ENCODE measurements at regions not wholly inside any gene's neighbourhood (a gene's known extent, or its start where the extent isn't known, plus 50 kb on each side); places are given as distances from the start of the nearest gene placed in this dataset.

- Histone ChIP-seq H3K79me2 (ENCODE audit: insufficient read depth, low read length) (no peaks in the 10 kb centered on the region), H3K27ac (ENCODE audit: low read depth, low read length) (no peak overlapping the region)
- TF ChIP-seq EZH2phosphoT487 (conservative IDR thresholded peaks at IDR 0.05; ENCODE audit: low read length) = no peak
Observed at GRCh38 chr17:63369233-63369632, 76.9 kb downstream of the CYB561 start.

GRCh38 chr17:63370696-63371095 is 75.4 kb downstream of the CYB561 start:
- Histone ChIP-seq H4K20me1 (ENCODE audit: low read depth, low read length) (no peaks in the 10 kb centered on the region), H3K9me3 (ENCODE audit: insufficient read depth, low read length) (no peaks in the 10 kb centered on the region), H3K36me3 (ENCODE audit: low read length) (no peaks in the 10 kb centered on the region), H3K9ac (ENCODE audit: low read length) (no peak overlapping the region), H3K4me3 (ENCODE audit: insufficient read depth, low read length, poor library complexity, severe bottlenecking) (no peak overlapping the region), H3K4me2 (ENCODE audit: low read depth, low read length, poor library complexity, severe bottlenecking) (no peak overlapping the region), H3F3A (ENCODE audit: insufficient read depth) (no peaks in the 10 kb centered on the region), H3K79me2 (ENCODE audit: insufficient read depth, low read length) (no peaks in the 10 kb centered on the region), H3K27me3 (ENCODE audit: low read length) (no peaks in the 10 kb centered on the region), H3K9me2 (replicated peaks; ENCODE audit: insufficient read depth, low read length) (no peaks in the 10 kb centered on the region), H3K27ac (ENCODE audit: low read depth, low read length) (no peak overlapping the region), H2AFZ (ENCODE audit: low read depth, low read length, severe bottlenecking) (no peak overlapping the region)
- no peak for TF ChIP-seq EZH2phosphoT487 (conservative IDR thresholded peaks at IDR 0.05; ENCODE audit: low read length)

More at GRCh38 chr17:63369233-63369632, 76.9 kb downstream of the CYB561 start:
- Histone ChIP-seq H3F3A (ENCODE audit: insufficient read depth) (no peaks in the 10 kb centered on the region), H3K27me3 (ENCODE audit: low read length) (no peaks in the 10 kb centered on the region), H3K4me3 (ENCODE audit: insufficient read depth, low read length, poor library complexity, severe bottlenecking) (no peak overlapping the region), H3K36me3 (ENCODE audit: low read length) (no peaks in the 10 kb centered on the region), H3K9me2 (replicated peaks; ENCODE audit: insufficient read depth, low read length) (no peaks in the 10 kb centered on the region), H2AFZ (ENCODE audit: low read depth, low read length, severe bottlenecking) (no peak overlapping the region), H3K4me2 (ENCODE audit: low read depth, low read length, poor library complexity, severe bottlenecking) (no peak overlapping the region), H3K9me3 (ENCODE audit: insufficient read depth, low read length) (no peaks in the 10 kb centered on the region), H4K20me1 (ENCODE audit: low read depth, low read length) (no peaks in the 10 kb centered on the region), H3K9ac (ENCODE audit: low read length) (no peak overlapping the region)

GRCh38 chr17:63376949-63377348 is 69.2 kb downstream of the CYB561 start:
- no peak overlapping the region for H3K4me2 ChIP-seq (ENCODE audit: low read depth, low read length, poor library complexity, severe bottlenecking)
- H3K27me3 ChIP-seq (ENCODE audit: low read length) = no peaks in the 10 kb centered on the region
- no peaks in the 10 kb centered on the region for H3K9me2 ChIP-seq (replicated peaks; ENCODE audit: insufficient read depth, low read length)
- TF ChIP-seq EZH2phosphoT487 (conservative IDR thresholded peaks at IDR 0.05; ENCODE audit: low read length) = no peak
- no peak for TF ChIP-seq CTCF (IDR thresholded peaks at IDR 0.05; ENCODE audit: insufficient read depth, low read length, poor library complexity, severe bottlenecking)
- no peak overlapping the region for H2AFZ ChIP-seq (ENCODE audit: low read depth, low read length, severe bottlenecking)
- no peaks in the 10 kb centered on the region for H4K20me1 ChIP-seq (ENCODE audit: low read depth, low read length)
- H3K27ac ChIP-seq (ENCODE audit: low read depth, low read length) = no peak overlapping the region
- no peaks in the 10 kb centered on the region for H3F3A ChIP-seq (ENCODE audit: insufficient read depth)
- H3K79me2 ChIP-seq (ENCODE audit: insufficient read depth, low read length) = no peaks in the 10 kb centered on the region
- H3K9me3 ChIP-seq (ENCODE audit: insufficient read depth, low read length) = no peaks in the 10 kb centered on the region
- no peak overlapping the region for H3K9ac ChIP-seq (ENCODE audit: low read length)
- H3K36me3 ChIP-seq (ENCODE audit: low read length) = no peaks in the 10 kb centered on the region
- no peak overlapping the region for H3K4me3 ChIP-seq (ENCODE audit: insufficient read depth, low read length, poor library complexity, severe bottlenecking)

- H4K20me1 ChIP-seq (ENCODE audit: low read depth, low read length) = no peaks in the 10 kb centered on the region
- H2AFZ ChIP-seq (ENCODE audit: low read depth, low read length, severe bottlenecking) = no peak overlapping the region
- no peaks in the 10 kb centered on the region for H3K9me2 ChIP-seq (replicated peaks; ENCODE audit: insufficient read depth, low read length)
- H3K9ac ChIP-seq (ENCODE audit: low read length) = no peak overlapping the region
- H3K4me3 ChIP-seq (ENCODE audit: insufficient read depth, low read length, poor library complexity, severe bottlenecking) = no peak overlapping the region
- H3K9me3 ChIP-seq (ENCODE audit: insufficient read depth, low read length) = no peaks in the 10 kb centered on the region
- no peaks in the 10 kb centered on the region for H3F3A ChIP-seq (ENCODE audit: insufficient read depth)
- H3K27ac ChIP-seq (ENCODE audit: low read depth, low read length) = no peak overlapping the region
- no peaks in the 10 kb centered on the region for H3K27me3 ChIP-seq (ENCODE audit: low read length)
- H3K4me2 ChIP-seq (ENCODE audit: low read depth, low read length, poor library complexity, severe bottlenecking) = no peak overlapping the region
- H3K36me3 ChIP-seq (ENCODE audit: low read length) = no peaks in the 10 kb centered on the region
- TF ChIP-seq EZH2phosphoT487 (conservative IDR thresholded peaks at IDR 0.05; ENCODE audit: low read length) (no peak), CTCF (IDR thresholded peaks at IDR 0.05; ENCODE audit: insufficient read depth, low read length, poor library complexity, severe bottlenecking) (no peak)
- H3K79me2 ChIP-seq (ENCODE audit: insufficient read depth, low read length) = no peaks in the 10 kb centered on the region
Observed at GRCh38 chr17:63378411-63379375, 67.4 kb downstream of the CYB561 start.
